Panc1 (cell line): ENCODE measurements at regions not wholly inside any gene's neighbourhood (a gene's known extent, or its start where the extent isn't known, plus 50 kb on each side); places are given as distances from the start of the nearest gene placed in this dataset.

Source experiments
- CTCF ChIP-seq: fragments of 450-650 bp; IDR thresholded peaks from 2 replicates; pipeline ENCODE4 v1.5.1; 2017; ENCODE audit warnings: mild to moderate bottlenecking
- POLR2AphosphoS5 ChIP-seq: IDR thresholded peaks from 2 replicates; pipeline ENCODE4 v1.6.1; 2012; ENCODE audit warnings: mild to moderate bottlenecking, low read depth, low read length, moderate library complexity
- REST ChIP-seq, 2 experiments: IDR thresholded peaks; 2 replicates each; pipeline ENCODE4 v1.6.1; 2011 to 2012; ENCODE audit warnings: low read depth in 2 of 2, control low read depth in 1 of 2, low read length in 1 of 2, mild to moderate bottlenecking in 1 of 2, moderate library complexity in 1 of 2; ENCODE audit not compliant: insufficient read depth in 1 of 2
- TCF7L2 ChIP-seq: IDR thresholded peaks from 2 replicates; pipeline ENCODE4 v1.6.1; 2011; ENCODE audit warnings: mild to moderate bottlenecking, low read depth, low read length, inconsistent platforms

DNA sequence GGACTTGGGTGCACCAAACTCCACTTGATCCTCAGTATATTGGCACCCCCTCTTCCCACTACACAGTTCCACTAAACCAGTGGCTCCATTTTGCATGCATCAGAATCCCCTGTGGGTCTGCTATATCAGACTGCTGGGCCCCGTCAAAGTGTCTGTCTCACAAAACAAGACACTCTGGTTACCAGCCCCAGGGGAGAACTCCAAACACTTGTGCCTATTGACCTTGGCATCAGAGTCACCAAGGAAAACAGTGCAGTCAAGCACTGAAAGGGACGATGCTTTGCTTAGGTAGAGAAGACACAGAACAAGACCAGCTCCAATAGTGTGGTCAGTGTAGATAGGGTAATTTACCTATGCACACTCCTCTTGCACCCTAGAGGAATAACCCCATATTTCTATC is 205.8 kb upstream of the RAI14 start:
- no peak for TF ChIP-seq CTCF
- TF ChIP-seq POLR2AphosphoS5 = no peak
- no peak for TF ChIP-seq TCF7L2
- no peak for TF ChIP-seq REST (IDR thresholded peaks at IDR 0.05; ENCODE audit: insufficient read depth in 1 of 2, low read depth in 2 of 2, low read length in 1 of 2)
